Astrocyte of the spinal cord (primary cell): ENCODE measurements at regions not wholly inside any gene's neighbourhood (a gene's known extent, or its start where the extent isn't known, plus 50 kb on each side); places are given as distances from the start of the nearest gene placed in this dataset.
"Not testable (repeated sequence)": the region's sequence is repeated elsewhere in the genome, so short reads cannot be mapped to it uniquely, and the experiment has no call there.

Experiments used
- DNase-seq: peaks from one replicate; pipeline ENCODE4 v3.0.0; 2011; ENCODE audit warnings: low read depth, low spot score
- H3K4me3 ChIP-seq: 2 replicates; pipeline ENCODE4 v1.5.1; 2011; ENCODE audit warnings: low read depth, mild to moderate bottlenecking, low read length, moderate library complexity
- CTCF ChIP-seq: IDR thresholded peaks from 2 replicates; pipeline ENCODE4 v1.5.1; 2012; ENCODE audit warnings: low read depth, mild to moderate bottlenecking, low read length, inconsistent platforms
- in situ Hi-C: cut with HindIII; loops from 2 replicates; pipeline ENCODE4 v1.10.0; 2017; ENCODE audit warnings: low sequenced_read_pairs

DNA sequence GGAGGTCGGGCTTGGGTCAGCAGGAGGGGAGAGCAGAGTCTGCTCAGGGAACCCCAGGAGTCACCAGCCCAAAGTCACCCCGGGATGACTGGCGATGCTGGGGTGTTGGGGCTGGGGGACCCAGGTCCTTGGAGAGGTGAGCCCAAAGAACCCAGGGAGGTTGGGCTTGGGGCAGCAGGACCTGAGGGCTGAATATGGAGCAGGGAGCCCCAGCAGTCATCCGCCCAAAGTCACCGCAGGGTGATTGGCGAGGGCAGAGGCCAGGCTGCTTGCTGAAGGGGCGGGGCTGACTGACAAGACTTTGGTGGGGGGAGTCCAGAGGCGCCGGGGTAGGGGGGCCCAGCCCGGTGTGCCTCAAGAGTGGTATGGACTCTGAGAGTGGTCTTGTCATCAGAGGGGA is 151.2 kb downstream of the TBC1D2B start:
- in situ Hi-C loops, H3K4me3 ChIP-seq, DNase-seq: not testable (repeated sequence)

DNA sequence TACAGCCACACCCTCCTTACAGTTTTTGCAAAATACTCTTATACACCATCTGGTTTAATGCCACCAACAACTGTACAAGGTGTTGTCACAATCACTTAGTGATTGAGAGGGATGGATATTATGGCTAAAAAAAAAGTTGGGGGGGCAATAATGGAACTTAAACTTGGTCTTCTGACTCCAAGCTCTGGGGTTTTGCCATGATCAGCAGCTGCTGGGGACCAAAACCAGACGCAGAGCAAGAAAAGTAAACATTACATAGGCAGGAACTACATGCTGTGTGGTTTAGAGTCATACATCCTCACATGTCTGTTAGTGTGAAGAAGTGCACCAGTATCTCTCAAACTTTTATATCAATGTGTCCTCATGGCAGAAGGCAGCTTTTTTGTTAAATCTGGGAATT is 152.4 kb downstream of the TBC1D2B start:
- in situ Hi-C loops = not testable (repeated sequence)

DNA sequence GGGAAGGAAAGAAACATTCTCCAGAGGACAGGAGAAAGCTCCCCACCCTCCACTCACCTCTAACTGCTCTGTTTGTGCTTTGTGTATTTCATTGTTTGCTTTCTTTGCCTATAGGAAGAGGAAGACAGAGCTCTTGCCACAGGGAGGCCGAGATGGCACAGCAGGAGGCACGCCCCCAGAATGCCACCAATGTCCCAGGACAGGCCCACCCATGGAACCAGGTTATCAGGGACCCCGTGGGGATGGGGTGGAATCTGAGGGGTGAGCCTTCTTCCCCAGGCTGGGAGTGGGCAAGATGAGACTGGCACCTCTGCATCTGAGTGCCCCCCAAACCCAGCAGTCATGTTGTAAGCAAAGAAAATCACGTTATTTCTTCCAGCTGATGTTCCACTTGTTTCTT is 155.8 kb downstream of the TBC1D2B start:
- no peak for DNase-seq
- TF ChIP-seq CTCF = no peak
- in situ Hi-C loops = no loop called here
- no peak overlapping the region for H3K4me3 ChIP-seq

More for the DNA sequence above, 152.4 kb downstream of the TBC1D2B start:
- DNase-seq = peak; percentile 59
- not testable (repeated sequence) for H3K4me3 ChIP-seq

DNA sequence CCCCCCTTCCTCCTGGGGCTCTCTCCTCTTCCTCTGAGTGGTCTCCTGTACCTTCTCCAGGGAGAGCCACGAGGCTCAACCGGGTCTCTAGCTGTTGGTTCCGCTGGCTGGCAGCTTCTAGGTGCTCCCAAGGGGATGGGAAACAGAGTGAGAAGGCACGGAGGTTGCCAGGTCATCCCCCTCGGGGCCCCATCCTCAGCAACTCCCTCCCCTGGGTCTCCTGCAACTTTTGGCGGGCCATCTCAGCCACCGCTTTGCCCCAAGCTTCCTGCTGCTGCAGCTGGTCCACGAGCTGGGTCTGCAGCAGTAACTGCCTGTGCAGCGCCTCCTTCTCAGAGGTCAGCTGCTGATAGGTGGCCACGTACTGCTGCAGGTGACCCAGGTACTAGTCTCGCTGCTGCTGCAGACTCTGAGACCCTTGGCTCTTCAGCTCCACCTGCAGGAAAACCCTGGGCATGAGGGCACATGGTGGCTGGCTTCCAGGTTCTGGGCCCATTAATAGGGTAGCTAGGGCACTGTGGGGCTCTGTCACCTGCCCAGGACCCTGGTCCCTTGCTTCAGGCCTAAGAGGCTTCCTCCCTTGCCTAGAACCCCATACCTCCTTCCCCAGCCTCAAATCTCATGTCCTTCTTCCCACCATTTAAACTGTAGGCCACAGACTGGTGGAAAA is 160.4 kb downstream of the TBC1D2B start:
- H3K4me3 ChIP-seq, in situ Hi-C loops: not testable (repeated sequence)

GRCh38 chr15:77915961-77916330 is 161.6 kb downstream of the TBC1D2B start:
- H3K4me3 ChIP-seq, in situ Hi-C loops, DNase-seq: not testable (repeated sequence)

More for the DNA sequence above, 160.4 kb downstream of the TBC1D2B start:
- not testable (repeated sequence) for DNase-seq

GRCh38 chr15:77915261-77915960 is 162.1 kb downstream of the TBC1D2B start:
- TF ChIP-seq CTCF = no peak
- H3K4me3 ChIP-seq = no peak overlapping the region
- in situ Hi-C loops = no loop called here
- DNase-seq = no peak

GRCh38 chr15:77914531-77914930 is 163.0 kb downstream of the TBC1D2B start:
- DNase-seq, in situ Hi-C loops, H3K4me3 ChIP-seq: not testable (repeated sequence)

DNA sequence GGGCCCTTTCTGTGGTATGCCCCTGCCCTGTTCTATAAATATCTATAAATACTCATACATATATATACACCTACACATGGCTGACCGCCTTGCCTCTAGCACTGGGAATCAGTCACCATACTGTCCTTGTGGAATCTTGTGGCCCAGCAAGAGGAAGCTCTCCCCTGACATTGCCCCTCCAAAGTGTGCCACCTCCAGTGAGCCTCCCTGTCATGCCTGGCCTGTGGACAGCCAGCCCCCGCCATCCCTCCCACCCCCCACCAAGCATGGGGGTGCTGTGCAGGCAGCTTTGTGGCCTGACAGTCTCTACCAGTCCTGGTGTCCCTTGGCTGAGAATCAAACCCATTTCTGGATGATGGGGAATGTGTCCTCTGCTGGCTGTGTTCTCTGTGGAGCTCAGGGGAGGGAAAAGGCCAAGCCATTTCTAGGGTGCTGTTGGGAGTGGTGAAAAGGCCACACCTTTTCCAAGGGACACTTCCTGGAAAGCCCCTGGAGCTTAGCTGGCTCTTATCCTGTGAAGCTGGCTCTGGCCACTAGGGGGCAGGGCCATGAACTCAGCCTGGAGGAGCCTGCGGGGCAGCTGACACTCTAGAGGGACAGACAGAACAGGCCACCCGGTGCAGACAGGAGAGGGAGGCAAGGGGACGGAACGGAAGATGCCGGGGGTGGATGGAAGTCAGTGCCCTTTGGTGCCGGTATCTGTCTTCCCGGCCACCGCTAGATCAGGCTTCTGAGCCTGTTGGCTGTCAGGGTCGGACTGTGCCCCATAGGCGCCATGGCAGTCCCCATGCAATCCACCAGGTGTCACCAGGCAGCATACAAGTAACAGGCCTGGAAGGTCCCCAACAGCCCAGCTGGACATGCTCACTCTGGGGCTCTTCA is 167.2 kb downstream of the TBC1D2B start:
- peak; percentile 61 for TF ChIP-seq CTCF
- DNase-seq = peak; percentile 81
- H3K4me3 ChIP-seq = peak overlapping the region; percentile 23
- in situ Hi-C loops = not testable (repeated sequence)
